Mammary epithelial cell (primary cell): ENCODE measurements at regions not wholly inside any gene's neighbourhood (a gene's known extent, or its start where the extent isn't known, plus 50 kb on each side); places are given as distances from the start of the nearest gene placed in this dataset.

Source experiments
- EZH2 ChIP-seq: IDR thresholded peaks from 2 replicates; pipeline ENCODE4 v1.6.1; 2012; ENCODE audit warnings: low read length, inconsistent platforms, borderline replicate concordance
- TF ChIP-seq, protein P1 (sequence below), 2 donors: IDR thresholded peaks in 1 of 2; conservative IDR thresholded peaks in 1 of 2; 2 replicates each; pipeline ENCODE4 v1.5.1; 2011 to 2012; ENCODE audit warnings: inconsistent platforms in 2 of 2, low read length in 2 of 2, mild to moderate bottlenecking in 2 of 2, control low read depth in 1 of 2, low read depth in 1 of 2; ENCODE audit not compliant: insufficient read depth in 1 of 2; ENCODE audit errors: extremely low read depth in 1 of 2

DNA sequence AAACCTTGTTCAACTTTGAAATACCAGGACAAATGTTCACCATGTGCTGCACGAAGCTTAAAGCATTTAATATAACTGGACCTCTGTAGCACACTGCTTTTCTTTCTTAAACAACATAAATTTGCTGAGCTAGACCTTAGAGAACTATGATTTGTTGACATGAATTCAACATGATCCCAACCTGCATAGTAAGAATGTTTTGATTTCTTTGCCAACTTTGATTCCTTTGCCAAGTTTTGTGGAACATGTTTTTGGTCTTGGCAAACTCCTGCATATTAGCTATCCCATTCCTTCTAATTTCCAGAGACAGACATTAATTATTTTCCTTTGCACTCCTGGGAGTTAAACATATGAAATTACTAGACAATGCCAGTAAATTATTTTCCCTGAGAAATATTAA lies 197.2 kb upstream of the RBMS3 start:
- TF ChIP-seq, protein P1, sequence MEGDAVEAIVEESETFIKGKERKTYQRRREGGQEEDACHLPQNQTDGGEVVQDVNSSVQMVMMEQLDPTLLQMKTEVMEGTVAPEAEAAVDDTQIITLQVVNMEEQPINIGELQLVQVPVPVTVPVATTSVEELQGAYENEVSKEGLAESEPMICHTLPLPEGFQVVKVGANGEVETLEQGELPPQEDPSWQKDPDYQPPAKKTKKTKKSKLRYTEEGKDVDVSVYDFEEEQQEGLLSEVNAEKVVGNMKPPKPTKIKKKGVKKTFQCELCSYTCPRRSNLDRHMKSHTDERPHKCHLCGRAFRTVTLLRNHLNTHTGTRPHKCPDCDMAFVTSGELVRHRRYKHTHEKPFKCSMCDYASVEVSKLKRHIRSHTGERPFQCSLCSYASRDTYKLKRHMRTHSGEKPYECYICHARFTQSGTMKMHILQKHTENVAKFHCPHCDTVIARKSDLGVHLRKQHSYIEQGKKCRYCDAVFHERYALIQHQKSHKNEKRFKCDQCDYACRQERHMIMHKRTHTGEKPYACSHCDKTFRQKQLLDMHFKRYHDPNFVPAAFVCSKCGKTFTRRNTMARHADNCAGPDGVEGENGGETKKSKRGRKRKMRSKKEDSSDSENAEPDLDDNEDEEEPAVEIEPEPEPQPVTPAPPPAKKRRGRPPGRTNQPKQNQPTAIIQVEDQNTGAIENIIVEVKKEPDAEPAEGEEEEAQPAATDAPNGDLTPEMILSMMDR (conservative IDR thresholded peaks at IDR 0.05 in 1 of 2, IDR thresholded peaks at IDR 0.05 in 1 of 2; ENCODE audit: extremely low read depth in 1 of 2, insufficient read depth in 1 of 2, low read depth in 1 of 2, low read length in 2 of 2), result no peak
- no peak for TF ChIP-seq EZH2
